ENCODE measurements at regions not wholly inside any gene's neighbourhood (a gene's known extent, or its start where the extent isn't known, plus 50 kb on each side); places are given as distances from the start of the nearest gene placed in this dataset.

- H3K27ac ChIP-seq (ENCODE audit: low read length), result no peak overlapping the region
- no peaks in the 10 kb centered on the region for H3K36me3 ChIP-seq (ENCODE audit: insufficient read depth, low read length)
- no peaks in the 10 kb centered on the region for H3K27me3 ChIP-seq (ENCODE audit: low read length)
- no peaks in the 10 kb centered on the region for H3K79me2 ChIP-seq (ENCODE audit: low read length)
- no peaks in the 10 kb centered on the region for H3K9me2 ChIP-seq (replicated peaks; ENCODE audit: insufficient read depth, low read length)
- DNase-seq, result no peak
- no peaks in the 10 kb centered on the region for H4K20me1 ChIP-seq (ENCODE audit: insufficient read depth, low read depth, low read length)
- H3K4me3 ChIP-seq (ENCODE audit: low read length), result no peak overlapping the region
- H3K9ac ChIP-seq (ENCODE audit: low read length), result no peak overlapping the region
- H3K9me3 ChIP-seq (ENCODE audit: low read length), result no peaks in the 10 kb centered on the region
- H3K4me1 ChIP-seq (ENCODE audit: low read length), result no peaks in the 10 kb centered on the region
- H3K4me2 ChIP-seq (ENCODE audit: low read depth, low read length, poor library complexity, severe bottlenecking), result no peak overlapping the region
- H2AFZ ChIP-seq (ENCODE audit: low read length), result no peak overlapping the region
Observed at GRCh38 chr3:25940935-25941334, 151.0 kb downstream of the OXSM start.

DNA sequence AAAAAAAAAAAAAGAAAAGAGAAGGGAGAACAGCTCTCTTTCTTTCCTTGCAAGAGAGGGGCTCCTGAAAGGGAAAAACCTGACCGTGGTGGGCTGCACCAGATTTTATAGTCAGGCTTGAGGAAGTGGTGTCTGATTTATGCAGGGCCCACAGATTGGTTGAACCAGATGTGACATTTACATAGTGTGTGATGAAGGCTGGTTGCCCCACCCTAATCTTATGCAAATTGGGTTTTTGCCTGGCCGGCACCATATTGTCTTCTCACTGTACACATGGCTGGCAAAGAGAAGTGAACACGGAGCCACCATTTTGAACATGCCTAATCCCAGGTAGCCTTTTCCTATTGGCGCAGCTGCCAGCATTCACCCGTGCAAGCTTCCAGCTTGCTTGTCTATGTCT is 154.4 kb downstream of the OXSM start:
- DNase-seq, result no peak
- Histone ChIP-seq H3K4me3 (ENCODE audit: low read length) (no peak overlapping the region), H3K4me1 (ENCODE audit: low read length) (no peaks in the 10 kb centered on the region), H3K4me2 (ENCODE audit: low read depth, low read length, poor library complexity, severe bottlenecking) (no peak overlapping the region), H3K36me3 (ENCODE audit: insufficient read depth, low read length) (no peaks in the 10 kb centered on the region), H3K27ac (ENCODE audit: low read length) (no peak overlapping the region), H4K20me1 (ENCODE audit: insufficient read depth, low read depth, low read length) (no peaks in the 10 kb centered on the region), H3K9ac (ENCODE audit: low read length) (no peak overlapping the region), H3K9me2 (replicated peaks; ENCODE audit: insufficient read depth, low read length) (no peaks in the 10 kb centered on the region), H3K27me3 (ENCODE audit: low read length) (no peaks in the 10 kb centered on the region), H3K79me2 (ENCODE audit: low read length) (no peaks in the 10 kb centered on the region), H2AFZ (ENCODE audit: low read length) (no peak overlapping the region), H3K9me3 (ENCODE audit: low read length) (no peaks in the 10 kb centered on the region)

GRCh38 chr3:25945366-25945765 is 155.5 kb downstream of the OXSM start:
- DNase-seq, result no peak
- Histone ChIP-seq H3K9ac (ENCODE audit: low read length) (no peak overlapping the region), H3K36me3 (ENCODE audit: insufficient read depth, low read length) (no peaks in the 10 kb centered on the region), H3K4me2 (ENCODE audit: low read depth, low read length, poor library complexity, severe bottlenecking) (no peak overlapping the region), H3K27ac (ENCODE audit: low read length) (no peak overlapping the region), H2AFZ (ENCODE audit: low read length) (no peak overlapping the region), H3K79me2 (ENCODE audit: low read length) (no peaks in the 10 kb centered on the region), H3K9me2 (replicated peaks; ENCODE audit: insufficient read depth, low read length) (no peaks in the 10 kb centered on the region), H3K4me1 (ENCODE audit: low read length) (no peaks in the 10 kb centered on the region), H3K4me3 (ENCODE audit: low read length) (no peak overlapping the region), H4K20me1 (ENCODE audit: insufficient read depth, low read depth, low read length) (no peaks in the 10 kb centered on the region), H3K9me3 (ENCODE audit: low read length) (no peaks in the 10 kb centered on the region), H3K27me3 (ENCODE audit: low read length) (no peaks in the 10 kb centered on the region)

- Histone ChIP-seq H3K27me3 (ENCODE audit: low read length) (no peaks in the 10 kb centered on the region), H3K79me2 (ENCODE audit: low read length) (no peaks in the 10 kb centered on the region), H3K4me3 (ENCODE audit: low read length) (no peak overlapping the region), H3K27ac (ENCODE audit: low read length) (no peak overlapping the region), H3K9me2 (replicated peaks; ENCODE audit: insufficient read depth, low read length) (no peaks in the 10 kb centered on the region), H4K20me1 (ENCODE audit: insufficient read depth, low read depth, low read length) (no peaks in the 10 kb centered on the region), H3K4me1 (ENCODE audit: low read length) (no peaks in the 10 kb centered on the region), H3K4me2 (ENCODE audit: low read depth, low read length, poor library complexity, severe bottlenecking) (no peak overlapping the region), H3K9ac (ENCODE audit: low read length) (no peak overlapping the region), H3K36me3 (ENCODE audit: insufficient read depth, low read length) (no peaks in the 10 kb centered on the region), H2AFZ (ENCODE audit: low read length) (no peak overlapping the region), H3K9me3 (ENCODE audit: low read length) (no peaks in the 10 kb centered on the region)
- peak; percentile 45 for DNase-seq
Observed at GRCh38 chr3:25945836-25946235, 155.9 kb downstream of the OXSM start.

- no peak overlapping the region for H2AFZ ChIP-seq (ENCODE audit: low read length)
- no peaks in the 10 kb centered on the region for H3K9me3 ChIP-seq (ENCODE audit: low read length)
- H4K20me1 ChIP-seq (ENCODE audit: insufficient read depth, low read depth, low read length), result no peaks in the 10 kb centered on the region
- no peak overlapping the region for H3K4me2 ChIP-seq (ENCODE audit: low read depth, low read length, poor library complexity, severe bottlenecking)
- no peak for DNase-seq
- no peaks in the 10 kb centered on the region for H3K36me3 ChIP-seq (ENCODE audit: insufficient read depth, low read length)
- no peaks in the 10 kb centered on the region for H3K4me1 ChIP-seq (ENCODE audit: low read length)
- no peak overlapping the region for H3K4me3 ChIP-seq (ENCODE audit: low read length)
- H3K27me3 ChIP-seq (ENCODE audit: low read length), result no peaks in the 10 kb centered on the region
- no peak overlapping the region for H3K9ac ChIP-seq (ENCODE audit: low read length)
- H3K79me2 ChIP-seq (ENCODE audit: low read length), result no peaks in the 10 kb centered on the region
- H3K9me2 ChIP-seq (replicated peaks; ENCODE audit: insufficient read depth, low read length), result 0 out of 2 replicates have a peak, but pooled peaks cover 4% of the 10 kb centered on the region
- H3K27ac ChIP-seq (ENCODE audit: low read length), result no peak overlapping the region
Observed at GRCh38 chr3:25952133-25952532, 162.2 kb downstream of the OXSM start.

GRCh38 chr3:25957026-25957425 is 167.1 kb downstream of the OXSM start:
- no peaks in the 10 kb centered on the region for H3K79me2 ChIP-seq (ENCODE audit: low read length)
- no peaks in the 10 kb centered on the region for H3K4me1 ChIP-seq (ENCODE audit: low read length)
- H2AFZ ChIP-seq (ENCODE audit: low read length), result no peak overlapping the region
- H3K9me3 ChIP-seq (ENCODE audit: low read length), result no peaks in the 10 kb centered on the region
- no peaks in the 10 kb centered on the region for H3K27me3 ChIP-seq (ENCODE audit: low read length)
- DNase-seq, result no peak
- H3K4me2 ChIP-seq (ENCODE audit: low read depth, low read length, poor library complexity, severe bottlenecking), result no peak overlapping the region
- no peaks in the 10 kb centered on the region for H3K36me3 ChIP-seq (ENCODE audit: insufficient read depth, low read length)
- no peak overlapping the region for H3K27ac ChIP-seq (ENCODE audit: low read length)
- H3K4me3 ChIP-seq (ENCODE audit: low read length), result no peak overlapping the region
- no peaks in the 10 kb centered on the region for H4K20me1 ChIP-seq (ENCODE audit: insufficient read depth, low read depth, low read length)
- H3K9me2 ChIP-seq (replicated peaks; ENCODE audit: insufficient read depth, low read length), result 0 out of 2 replicates have a peak, but pooled peaks cover 4% of the 10 kb centered on the region
- no peak overlapping the region for H3K9ac ChIP-seq (ENCODE audit: low read length)

DNA sequence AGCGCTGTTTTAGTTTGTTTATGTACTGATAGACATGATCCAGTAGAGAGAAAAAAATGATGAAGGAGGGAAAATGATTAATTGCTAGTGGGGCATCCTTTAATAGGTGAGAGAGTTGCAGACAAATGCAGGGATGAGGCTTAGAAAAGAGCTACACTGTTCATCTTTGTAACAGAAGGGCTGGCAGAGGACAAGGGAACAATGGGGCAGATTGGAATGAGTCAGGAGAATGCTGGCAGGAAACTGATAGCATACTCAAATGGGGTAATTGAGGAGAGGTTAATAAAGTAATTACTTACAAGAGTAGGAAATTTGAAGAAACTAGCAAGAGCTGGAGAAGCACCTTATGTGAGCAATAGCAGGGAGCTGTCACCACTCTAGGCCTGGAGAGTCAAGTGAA is 170.9 kb downstream of the OXSM start:
- Histone ChIP-seq H3K4me3 (ENCODE audit: low read length) (no peak overlapping the region), H3K9me3 (ENCODE audit: low read length) (no peaks in the 10 kb centered on the region), H3K9ac (ENCODE audit: low read length) (no peak overlapping the region), H3K27me3 (ENCODE audit: low read length) (no peaks in the 10 kb centered on the region), H2AFZ (ENCODE audit: low read length) (no peak overlapping the region), H3K4me2 (ENCODE audit: low read depth, low read length, poor library complexity, severe bottlenecking) (no peak overlapping the region), H3K79me2 (ENCODE audit: low read length) (no peaks in the 10 kb centered on the region), H4K20me1 (ENCODE audit: insufficient read depth, low read depth, low read length) (no peaks in the 10 kb centered on the region), H3K36me3 (ENCODE audit: insufficient read depth, low read length) (no peaks in the 10 kb centered on the region), H3K9me2 (replicated peaks; ENCODE audit: insufficient read depth, low read length) (0 out of 2 replicates have a peak, but pooled peaks cover 4% of the 10 kb centered on the region), H3K27ac (ENCODE audit: low read length) (no peak overlapping the region), H3K4me1 (ENCODE audit: low read length) (no peaks in the 10 kb centered on the region)
- DNase-seq, result no peak

DNA sequence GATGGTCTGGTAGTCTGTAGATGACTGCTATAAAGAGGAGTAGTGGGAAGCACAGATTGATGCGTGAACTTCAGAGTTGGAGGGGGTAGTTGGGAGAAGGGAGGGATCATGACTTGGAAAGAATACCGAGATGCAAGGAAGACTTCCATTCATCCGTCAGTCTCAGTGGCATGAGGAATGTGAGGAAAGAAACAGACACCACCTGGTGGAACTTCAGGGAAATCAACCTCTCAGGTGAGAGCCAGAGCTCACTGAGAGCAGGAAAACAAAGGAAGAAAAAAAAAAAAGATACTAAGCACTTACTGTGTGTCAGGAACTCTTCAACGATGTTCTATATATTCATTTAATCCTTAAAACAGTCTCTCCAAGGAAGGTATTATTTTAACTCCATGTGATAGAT is 172.4 kb downstream of the OXSM start:
- Histone ChIP-seq H3K27me3 (ENCODE audit: low read length) (no peaks in the 10 kb centered on the region), H3K4me1 (ENCODE audit: low read length) (no peaks in the 10 kb centered on the region), H3K27ac (ENCODE audit: low read length) (no peak overlapping the region), H3K79me2 (ENCODE audit: low read length) (no peaks in the 10 kb centered on the region), H2AFZ (ENCODE audit: low read length) (no peak overlapping the region), H3K4me2 (ENCODE audit: low read depth, low read length, poor library complexity, severe bottlenecking) (no peak overlapping the region), H4K20me1 (ENCODE audit: insufficient read depth, low read depth, low read length) (no peaks in the 10 kb centered on the region), H3K9me2 (replicated peaks; ENCODE audit: insufficient read depth, low read length) (no peaks in the 10 kb centered on the region), H3K36me3 (ENCODE audit: insufficient read depth, low read length) (no peaks in the 10 kb centered on the region), H3K9ac (ENCODE audit: low read length) (no peak overlapping the region), H3K9me3 (ENCODE audit: low read length) (no peaks in the 10 kb centered on the region), H3K4me3 (ENCODE audit: low read length) (no peak overlapping the region)
- DNase-seq, result no peak

DNA sequence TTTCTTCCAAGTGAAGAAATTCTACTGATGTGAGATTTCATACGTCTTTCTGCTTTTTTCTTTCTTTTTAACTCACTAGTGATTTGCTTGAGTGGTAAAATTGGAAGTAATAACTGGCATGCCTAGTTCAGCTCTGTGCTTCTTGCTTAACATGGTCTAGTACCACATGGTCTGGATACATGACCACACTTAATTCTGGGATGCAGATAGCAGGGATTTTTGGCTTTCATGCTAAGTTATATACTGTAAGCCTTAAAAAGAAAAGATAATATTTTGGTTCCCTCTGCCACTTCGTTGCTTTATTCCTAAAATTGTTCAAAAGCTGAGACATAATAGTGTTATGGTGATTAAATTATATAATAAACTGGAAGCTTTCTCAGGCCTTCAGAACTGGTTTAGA is 174.3 kb downstream of the OXSM start:
- DNase-seq, result no peak
- H3K4me3 ChIP-seq (ENCODE audit: low read length), result no peak overlapping the region
- H4K20me1 ChIP-seq (ENCODE audit: insufficient read depth, low read depth, low read length), result no peaks in the 10 kb centered on the region
- H3K27me3 ChIP-seq (ENCODE audit: low read length), result no peaks in the 10 kb centered on the region
- H3K4me2 ChIP-seq (ENCODE audit: low read depth, low read length, poor library complexity, severe bottlenecking), result no peak overlapping the region
- no peaks in the 10 kb centered on the region for H3K4me1 ChIP-seq (ENCODE audit: low read length)
- no peak overlapping the region for H3K9ac ChIP-seq (ENCODE audit: low read length)
- no peaks in the 10 kb centered on the region for H3K9me2 ChIP-seq (replicated peaks; ENCODE audit: insufficient read depth, low read length)
- no peaks in the 10 kb centered on the region for H3K9me3 ChIP-seq (ENCODE audit: low read length)
- no peak overlapping the region for H3K27ac ChIP-seq (ENCODE audit: low read length)
- H3K36me3 ChIP-seq (ENCODE audit: insufficient read depth, low read length), result no peaks in the 10 kb centered on the region
- no peak overlapping the region for H2AFZ ChIP-seq (ENCODE audit: low read length)
- no peaks in the 10 kb centered on the region for H3K79me2 ChIP-seq (ENCODE audit: low read length)

All from Karpas-422 (cell line).